ENCODE measurements at regions not wholly inside any gene's neighbourhood (a gene's known extent, or its start where the extent isn't known, plus 50 kb on each side); places are given as distances from the start of the nearest gene placed in this dataset.

- ChIA-PET CTCF (interaction anchor here (0.6 kb wide), 1 partner anchor 44 kb away, joined by 3 read pairs; no protein-coding TSS in a partner anchor), POLR2A (no interaction called here)
- Histone ChIP-seq H3K36me3 (ENCODE audit: control insufficient read depth in 2 of 2, insufficient read depth in 1 of 2, low read length in 2 of 2) (no peaks in the 10 kb centered on the region), H3K4me1 (ENCODE audit: control insufficient read depth, insufficient read depth, low read length) (no peaks in the 10 kb centered on the region), H3K9me3 (ENCODE audit: control insufficient read depth, insufficient read depth, low read depth, low read length) (no peaks in the 10 kb centered on the region), H3K27ac (ENCODE audit: extremely low read depth, low read depth, low read length) (no peak overlapping the region), H3K4me3 (ENCODE audit: low read depth, low read length) (no peak overlapping the region)
- no peak for TF ChIP-seq CTCF (tag by site-specific recombination; IDR thresholded peaks at IDR 0.05)
- no peak for TF ChIP-seq ZFP41 (tag by site-specific recombination; IDR thresholded peaks at IDR 0.05; ENCODE audit: borderline replicate concordance)
- TF ChIP-seq ZBTB1 (tag by site-specific recombination; IDR thresholded peaks at IDR 0.05), result no peak
Observed at GRCh38 chr6:119962505-119962904, 612.9 kb upstream of the MAN1A1 start.

- Histone ChIP-seq H3K27ac (ENCODE audit: extremely low read depth, low read depth, low read length) (no peak overlapping the region), H3K9me3 (ENCODE audit: control insufficient read depth, insufficient read depth, low read depth, low read length) (no peaks in the 10 kb centered on the region), H3K36me3 (ENCODE audit: control insufficient read depth in 2 of 2, insufficient read depth in 1 of 2, low read length in 2 of 2) (no peaks in the 10 kb centered on the region), H3K4me1 (ENCODE audit: control insufficient read depth, insufficient read depth, low read length) (no peaks in the 10 kb centered on the region), H3K4me3 (ENCODE audit: low read depth, low read length) (no peak overlapping the region)
- ChIA-PET CTCF (no interaction called here), POLR2A (no interaction called here)
- TF ChIP-seq ZNF302 (tag by site-specific recombination; IDR thresholded peaks at IDR 0.05; ENCODE audit: low read depth) (no peak), ZNF280D (tag by site-specific recombination; IDR thresholded peaks at IDR 0.05) (no peak), BCL11A (tag by site-specific recombination; IDR thresholded peaks at IDR 0.05; ENCODE audit: low read depth) (no peak), ZNF664 (tag by site-specific recombination; IDR thresholded peaks at IDR 0.05) (no peak), ZBTB6 (tag by site-specific recombination; IDR thresholded peaks at IDR 0.05) (no peak), ZNF629 (tag by site-specific recombination; IDR thresholded peaks at IDR 0.05) (no peak), ZNF580 (tag by site-specific recombination; IDR thresholded peaks at IDR 0.05) (no peak), ZNF561 (tag by site-specific recombination; IDR thresholded peaks at IDR 0.05; ENCODE audit: borderline replicate concordance) (no peak), ZNF792 (tag by site-specific recombination; IDR thresholded peaks at IDR 0.05) (no peak), SP3 (tag by site-specific recombination; IDR thresholded peaks at IDR 0.05) (no peak), ZNF184 (tag by site-specific recombination; IDR thresholded peaks at IDR 0.05) (no peak), ZSCAN16 (tag by site-specific recombination; IDR thresholded peaks at IDR 0.05) (no peak), ZNF701 (tag by site-specific recombination; IDR thresholded peaks at IDR 0.05) (no peak), SP7 (tag by site-specific recombination; IDR thresholded peaks at IDR 0.05) (no peak), ZNF48 (tag by site-specific recombination; IDR thresholded peaks at IDR 0.05) (no peak), ZNF426 (tag by site-specific recombination; IDR thresholded peaks at IDR 0.05) (no peak), ZNF621 (tag by site-specific recombination; IDR thresholded peaks at IDR 0.05) (no peak), ZNF830 (tag by site-specific recombination; IDR thresholded peaks at IDR 0.05; ENCODE audit: low read depth) (no peak)
Observed at GRCh38 chr6:119961450-119961849, 611.9 kb upstream of the MAN1A1 start.

Measured in HEK293 (cell line).